ENCODE measurements at regions not wholly inside any gene's neighbourhood (a gene's known extent, or its start where the extent isn't known, plus 50 kb on each side); places are given as distances from the start of the nearest gene placed in this dataset.

GRCh38 chr11:44398266-44399030, 88.5 kb upstream of the ALX4 start:
- intact Hi-C loops (cut with micrococcal nuclease; ENCODE audit: unreplicated experiment) (no loop called here), in situ Hi-C loops (cut with HindIII; ENCODE audit: extremely low pct_ligation_motif_present, low pct_unique_long_range_greater_than_20kb) (no loop called here)
- H3K4me1 ChIP-seq (ENCODE audit: insufficient read depth, low read length) = no peaks in the 10 kb centered on the region
- no peak overlapping the region for H2AFZ ChIP-seq (ENCODE audit: low read length)
- no peaks in the 10 kb centered on the region for H3K79me2 ChIP-seq (ENCODE audit: insufficient read depth, low read length)
- WGBS (ENCODE audit: low lambda C conversion rate) = 28% methylated on average over 5 of the region's 15 CpGs
- H3K4me3 ChIP-seq (replicated peaks in 1 of 3; ENCODE audit: insufficient read depth in 1 of 3, low read depth in 2 of 3, low read length in 3 of 3) = no peak overlapping the region
- no peaks in the 10 kb centered on the region for H3K9me3 ChIP-seq (ENCODE audit: low read length)
- no peaks in the 10 kb centered on the region for H4K20me1 ChIP-seq (ENCODE audit: insufficient read depth, low read length)
- no peak overlapping the region for H3K9ac ChIP-seq (ENCODE audit: insufficient read depth, low read depth, low read length)
- POLR2A ChIA-PET = no interaction called here
- H3K27ac ChIP-seq (ENCODE audit: extremely low read length, insufficient read depth, low read length) = no peak overlapping the region
- H3K36me3 ChIP-seq (replicated peaks in 1 of 2; ENCODE audit: control insufficient read depth in 1 of 2, insufficient read depth in 2 of 2, low read length in 2 of 2) = no peaks in the 10 kb centered on the region
- TF ChIP-seq ZNF891 (CRISPR knock-in tag; IDR thresholded peaks at IDR 0.05) (no peak), KMT2A (CRISPR knock-in tag; IDR thresholded peaks at IDR 0.05) (no peak), IKZF1 (IDR thresholded peaks at IDR 0.05) (no peak), ARID2 (CRISPR knock-in tag; IDR thresholded peaks at IDR 0.05; ENCODE audit: borderline replicate concordance) (no peak), ZNF343 (CRISPR knock-in tag; IDR thresholded peaks at IDR 0.05) (no peak), SNAI1 (CRISPR knock-in tag; IDR thresholded peaks at IDR 0.05; ENCODE audit: borderline replicate concordance) (no peak), PRDM4 (CRISPR knock-in tag; IDR thresholded peaks at IDR 0.05; ENCODE audit: borderline replicate concordance) (no peak), MED1 (CRISPR knock-in tag; IDR thresholded peaks at IDR 0.05) (no peak), ZNF674 (CRISPR knock-in tag; IDR thresholded peaks at IDR 0.05; ENCODE audit: low read depth) (no peak), SOX6 (IDR thresholded peaks at IDR 0.05) (no peak), SOX6 (CRISPR knock-in tag; IDR thresholded peaks at IDR 0.05) (no peak), EZH2 (conservative IDR thresholded peaks at IDR 0.05; ENCODE audit: low read depth, low read length) (no peak), KLF11 (CRISPR knock-in tag; IDR thresholded peaks at IDR 0.05) (no peak), LBX2 (CRISPR knock-in tag; IDR thresholded peaks at IDR 0.05; ENCODE audit: borderline replicate concordance) (no peak)
- FAIRE-seq (no peak), DNase-seq (ENCODE audit: low spot score) (no peak), ATAC-seq (no peak)
- BruUV-seq (replicated peaks) = no TSS peak
- no peak overlapping the region for H3K4me2 ChIP-seq (ENCODE audit: low read depth, low read length)
- CTCF ChIA-PET (ENCODE audit: low intra/inter-chr PET ratio, low total read pairs) = no interaction called here
- peaks cover 4 to 12% of the 10 kb centered on the region in 2 experiments; a peak in 3 of 5 replicates for H3K27me3 ChIP-seq (ENCODE audit: control insufficient read depth in 1 of 2, insufficient read depth in 2 of 2, low read length in 2 of 2)
